ENCODE measurements at regions not wholly inside any gene's neighbourhood (a gene's known extent, or its start where the extent isn't known, plus 50 kb on each side); places are given as distances from the start of the nearest gene placed in this dataset.

- no peaks in the 10 kb centered on the region for H3K36me3 ChIP-seq (ENCODE audit: control insufficient read depth in 2 of 2, insufficient read depth in 2 of 2, low read length in 1 of 2)
- WGBS (ENCODE audit: insufficient coverage, insufficient replicate concordance, low lambda C conversion rate, missing lambda C conversion rate): 32% methylated on average over 2 of the region's 2 CpGs
- TF ChIP-seq TCF7 (IDR thresholded peaks at IDR 0.05; ENCODE audit: borderline replicate concordance): no peak
- no peak for TF ChIP-seq STAT1 (conservative IDR thresholded peaks at IDR 0.05)
- TF ChIP-seq NR2F1 (conservative IDR thresholded peaks at IDR 0.05): no peak
- TF ChIP-seq RAD51 (IDR thresholded peaks at IDR 0.05): no peak
- no peak for TF ChIP-seq REST (IDR thresholded peaks at IDR 0.05; ENCODE audit: low read depth, low read length)
- no peak for TF ChIP-seq NFYA (IDR thresholded peaks at IDR 0.05; ENCODE audit: borderline replicate concordance, low read depth, low read length)
- in situ Hi-C loops (cut with MboI): no loop called here
- H3K27me3 ChIP-seq (replicated peaks in 1 of 2; ENCODE audit: control insufficient read depth in 2 of 2, insufficient read depth in 2 of 2, low read length in 1 of 2): no peaks in the 10 kb centered on the region
- ATAC-seq (no peak), DNase-seq (ENCODE audit: low read depth, low spot score) (no peak), FAIRE-seq (no peak)
- H3K9ac ChIP-seq (ENCODE audit: control insufficient read depth, insufficient read depth, low read length): no peak overlapping the region
- no peaks in the 10 kb centered on the region for H3K79me2 ChIP-seq (ENCODE audit: control insufficient read depth, insufficient read depth, low read length)
- no peaks in the 10 kb centered on the region for H3K4me1 ChIP-seq (ENCODE audit: control insufficient read depth, insufficient read depth, low read length)
- no peak overlapping the region for H3K4me2 ChIP-seq (ENCODE audit: control insufficient read depth, insufficient read depth)
- RAD21 ChIA-PET (ENCODE audit: unreplicated experiment): no interaction called here
- H2AFZ ChIP-seq (ENCODE audit: control insufficient read depth, low read depth, low read length): no peak overlapping the region
- no peak overlapping the region for H3K4me3 ChIP-seq
- POLR2A ChIA-PET: no interaction called here
- H3K9me3 ChIP-seq (replicated peaks; ENCODE audit: control insufficient read depth, insufficient read depth, low read length): no peaks in the 10 kb centered on the region; the same call in 2 of the 3 replicates
- CTCF ChIA-PET: interaction anchor here (1.0 kb wide), 1 partner anchor 16 kb away, joined by 4 read pairs; no protein-coding TSS in a partner anchor
- no TSS peak for BruUV-seq (replicated peaks)
- no peaks in the 10 kb centered on the region for H4K20me1 ChIP-seq (ENCODE audit: control insufficient read depth, insufficient read depth)
- no peak overlapping the region for H3K27ac ChIP-seq (ENCODE audit: control insufficient read depth, insufficient read depth)
- SMC1A ChIA-PET (ENCODE audit: uncharacterized antibody, unreplicated experiment): interaction anchor here (0.8 to 1.5 kb wide), 3 partner anchors 8 to 36 kb away, joined by 3 to 5 read pairs (median 5); no protein-coding TSS in a partner anchor
- intact Hi-C loops (cut with micrococcal nuclease; ENCODE audit: unreplicated experiment): no loop called here
These were observed 1163.1 kb downstream of the UQCRFS1 start for GRCh38 chr19:28049875-28050274.
